H1 (cell line): ENCODE measurements at regions not wholly inside any gene's neighbourhood (a gene's known extent, or its start where the extent isn't known, plus 50 kb on each side); places are given as distances from the start of the nearest gene placed in this dataset.

ENCODE experiments used
- KDM4A ChIP-seq: IDR thresholded peaks from one replicate; pipeline ENCODE4 v1.7.1; 2012; ENCODE audit warnings: low read depth, mild to moderate bottlenecking, moderate library complexity, low read length, inconsistent platforms; ENCODE audit not compliant: severe bottlenecking
- RXRA ChIP-seq: IDR thresholded peaks from 2 replicates; pipeline ENCODE4 v1.6.1; 2011; ENCODE audit warnings: low read depth, mild to moderate bottlenecking, low read length, moderate library complexity; ENCODE audit not compliant: insufficient read depth
- TCF12 ChIP-seq: IDR thresholded peaks from 2 replicates; pipeline ENCODE4 v1.6.1; 2011; ENCODE audit warnings: low read depth, mild to moderate bottlenecking, low read length
- TF ChIP-seq, protein P1 (sequence below): IDR thresholded peaks from 2 replicates; pipeline ENCODE4 v1.6.1; 2012; ENCODE audit warnings: low read length, inconsistent platforms

DNA sequence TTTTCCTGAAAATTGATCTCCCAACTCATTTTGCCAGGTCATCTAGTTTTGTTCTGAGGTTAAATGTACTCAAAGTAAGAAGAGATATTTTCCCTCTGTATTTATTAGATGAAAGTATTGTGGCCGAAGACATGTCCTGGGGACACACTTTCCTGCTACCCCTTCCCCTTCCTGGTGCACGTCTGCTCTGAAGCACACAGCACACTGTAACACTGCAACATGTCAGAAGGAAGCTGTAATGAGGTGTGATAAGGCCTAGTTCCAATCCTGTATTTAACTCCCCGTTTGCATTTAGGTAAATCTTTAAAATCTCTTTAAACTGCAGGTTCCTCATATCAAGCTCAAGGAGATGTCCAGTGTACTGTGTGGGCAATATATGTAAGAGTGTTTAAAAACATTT, 99.4 kb downstream of the HDGFL1 start (continued):
- TF ChIP-seq, protein P1, sequence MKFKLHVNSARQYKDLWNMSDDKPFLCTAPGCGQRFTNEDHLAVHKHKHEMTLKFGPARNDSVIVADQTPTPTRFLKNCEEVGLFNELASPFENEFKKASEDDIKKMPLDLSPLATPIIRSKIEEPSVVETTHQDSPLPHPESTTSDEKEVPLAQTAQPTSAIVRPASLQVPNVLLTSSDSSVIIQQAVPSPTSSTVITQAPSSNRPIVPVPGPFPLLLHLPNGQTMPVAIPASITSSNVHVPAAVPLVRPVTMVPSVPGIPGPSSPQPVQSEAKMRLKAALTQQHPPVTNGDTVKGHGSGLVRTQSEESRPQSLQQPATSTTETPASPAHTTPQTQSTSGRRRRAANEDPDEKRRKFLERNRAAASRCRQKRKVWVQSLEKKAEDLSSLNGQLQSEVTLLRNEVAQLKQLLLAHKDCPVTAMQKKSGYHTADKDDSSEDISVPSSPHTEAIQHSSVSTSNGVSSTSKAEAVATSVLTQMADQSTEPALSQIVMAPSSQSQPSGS: no peak
- TF ChIP-seq TCF12 (no peak), RXRA (no peak), KDM4A (no peak)
- TF ChIP-seq, all 59 proteins: peak for 0
